Panc1 (cell line): ENCODE measurements at regions not wholly inside any gene's neighbourhood (a gene's known extent, or its start where the extent isn't known, plus 50 kb on each side); places are given as distances from the start of the nearest gene placed in this dataset.

Experiments used
- CTCF ChIP-seq: fragments of 450-650 bp; IDR thresholded peaks from 2 replicates; pipeline ENCODE4 v1.5.1; 2017; ENCODE audit warnings: mild to moderate bottlenecking
- POLR2AphosphoS5 ChIP-seq: IDR thresholded peaks from 2 replicates; pipeline ENCODE4 v1.6.1; 2012; ENCODE audit warnings: mild to moderate bottlenecking, low read depth, low read length, moderate library complexity
- SIN3A ChIP-seq: IDR thresholded peaks from 2 replicates; pipeline ENCODE4 v1.6.1; 2012; ENCODE audit warnings: low read depth, mild to moderate bottlenecking, low read length, moderate library complexity, borderline replicate concordance; ENCODE audit not compliant: insufficient read depth
- TF ChIP-seq, protein P1 (sequence below), 2 experiments: IDR thresholded peaks; 2 replicates each; pipeline ENCODE4 v1.6.1; 2011 to 2012; ENCODE audit warnings: low read depth in 2 of 2, control low read depth in 1 of 2, low read length in 1 of 2, mild to moderate bottlenecking in 1 of 2, moderate library complexity in 1 of 2; ENCODE audit not compliant: insufficient read depth in 1 of 2

- TF ChIP-seq CTCF (no peak), POLR2AphosphoS5 (no peak), SIN3A (no peak)
- TF ChIP-seq, protein P1, sequence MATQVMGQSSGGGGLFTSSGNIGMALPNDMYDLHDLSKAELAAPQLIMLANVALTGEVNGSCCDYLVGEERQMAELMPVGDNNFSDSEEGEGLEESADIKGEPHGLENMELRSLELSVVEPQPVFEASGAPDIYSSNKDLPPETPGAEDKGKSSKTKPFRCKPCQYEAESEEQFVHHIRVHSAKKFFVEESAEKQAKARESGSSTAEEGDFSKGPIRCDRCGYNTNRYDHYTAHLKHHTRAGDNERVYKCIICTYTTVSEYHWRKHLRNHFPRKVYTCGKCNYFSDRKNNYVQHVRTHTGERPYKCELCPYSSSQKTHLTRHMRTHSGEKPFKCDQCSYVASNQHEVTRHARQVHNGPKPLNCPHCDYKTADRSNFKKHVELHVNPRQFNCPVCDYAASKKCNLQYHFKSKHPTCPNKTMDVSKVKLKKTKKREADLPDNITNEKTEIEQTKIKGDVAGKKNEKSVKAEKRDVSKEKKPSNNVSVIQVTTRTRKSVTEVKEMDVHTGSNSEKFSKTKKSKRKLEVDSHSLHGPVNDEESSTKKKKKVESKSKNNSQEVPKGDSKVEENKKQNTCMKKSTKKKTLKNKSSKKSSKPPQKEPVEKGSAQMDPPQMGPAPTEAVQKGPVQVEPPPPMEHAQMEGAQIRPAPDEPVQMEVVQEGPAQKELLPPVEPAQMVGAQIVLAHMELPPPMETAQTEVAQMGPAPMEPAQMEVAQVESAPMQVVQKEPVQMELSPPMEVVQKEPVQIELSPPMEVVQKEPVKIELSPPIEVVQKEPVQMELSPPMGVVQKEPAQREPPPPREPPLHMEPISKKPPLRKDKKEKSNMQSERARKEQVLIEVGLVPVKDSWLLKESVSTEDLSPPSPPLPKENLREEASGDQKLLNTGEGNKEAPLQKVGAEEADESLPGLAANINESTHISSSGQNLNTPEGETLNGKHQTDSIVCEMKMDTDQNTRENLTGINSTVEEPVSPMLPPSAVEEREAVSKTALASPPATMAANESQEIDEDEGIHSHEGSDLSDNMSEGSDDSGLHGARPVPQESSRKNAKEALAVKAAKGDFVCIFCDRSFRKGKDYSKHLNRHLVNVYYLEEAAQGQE (IDR thresholded peaks at IDR 0.05; ENCODE audit: insufficient read depth in 1 of 2, low read depth in 2 of 2, low read length in 1 of 2), result no peak
Observed at GRCh38 chr7:120123528-120123927, 149.4 kb upstream of the KCND2 start.
